NCI-H2029 (cell line): ENCODE measurements at regions not wholly inside any gene's neighbourhood (a gene's known extent, or its start where the extent isn't known, plus 50 kb on each side); places are given as distances from the start of the nearest gene placed in this dataset.

Source experiments
- DNase-seq: peaks from one replicate; lab custom pipeline; 2025; lab: John Stamatoyannopoulos, UW

DNA sequence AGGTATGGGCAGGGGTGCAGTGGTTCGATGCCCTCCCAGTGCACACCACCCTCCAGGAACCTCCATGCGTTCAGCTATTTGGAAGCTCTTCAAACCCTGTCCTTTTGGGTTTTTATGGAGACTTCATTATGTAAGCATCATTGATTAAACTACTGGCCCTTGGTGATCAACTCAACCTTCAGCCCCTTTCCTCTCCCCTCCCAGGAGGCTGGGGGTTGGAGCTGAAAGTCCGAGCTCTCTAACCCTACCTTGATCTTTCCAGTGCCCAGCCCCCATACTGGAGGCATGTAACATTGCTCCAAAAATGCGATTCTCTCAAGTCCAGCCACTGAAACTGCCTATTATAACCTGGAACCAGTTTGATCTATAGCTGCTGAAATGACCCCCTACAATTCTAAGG is 188.1 kb downstream of the IPO8 start:
- no peak for DNase-seq

GRCh38 chr12:30506411-30506810 is 189.3 kb downstream of the IPO8 start:
- DNase-seq, result no peak

- no peak for DNase-seq
These were observed 194.0 kb downstream of the IPO8 start for GRCh38 chr12:30501718-30502117.

DNA sequence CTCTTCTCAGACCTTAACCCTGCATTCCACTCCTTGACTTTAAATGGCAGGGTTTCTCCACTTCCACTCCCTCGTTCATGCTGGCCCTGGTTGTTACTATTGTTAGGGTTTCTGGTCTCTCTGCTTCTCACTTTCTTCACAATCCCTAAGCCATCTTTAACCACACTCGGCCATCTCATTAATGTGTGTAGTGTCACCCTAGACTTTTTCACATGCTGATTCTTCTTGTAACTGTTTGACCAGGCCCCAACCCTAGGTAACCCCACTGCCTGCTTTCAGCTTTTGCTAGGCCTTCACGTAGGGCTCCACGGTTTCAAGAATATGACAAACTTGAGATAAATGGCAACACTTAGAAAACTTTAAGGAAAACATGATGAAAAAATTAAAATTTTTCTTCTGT is 195.1 kb downstream of the IPO8 start:
- no peak for DNase-seq

DNA sequence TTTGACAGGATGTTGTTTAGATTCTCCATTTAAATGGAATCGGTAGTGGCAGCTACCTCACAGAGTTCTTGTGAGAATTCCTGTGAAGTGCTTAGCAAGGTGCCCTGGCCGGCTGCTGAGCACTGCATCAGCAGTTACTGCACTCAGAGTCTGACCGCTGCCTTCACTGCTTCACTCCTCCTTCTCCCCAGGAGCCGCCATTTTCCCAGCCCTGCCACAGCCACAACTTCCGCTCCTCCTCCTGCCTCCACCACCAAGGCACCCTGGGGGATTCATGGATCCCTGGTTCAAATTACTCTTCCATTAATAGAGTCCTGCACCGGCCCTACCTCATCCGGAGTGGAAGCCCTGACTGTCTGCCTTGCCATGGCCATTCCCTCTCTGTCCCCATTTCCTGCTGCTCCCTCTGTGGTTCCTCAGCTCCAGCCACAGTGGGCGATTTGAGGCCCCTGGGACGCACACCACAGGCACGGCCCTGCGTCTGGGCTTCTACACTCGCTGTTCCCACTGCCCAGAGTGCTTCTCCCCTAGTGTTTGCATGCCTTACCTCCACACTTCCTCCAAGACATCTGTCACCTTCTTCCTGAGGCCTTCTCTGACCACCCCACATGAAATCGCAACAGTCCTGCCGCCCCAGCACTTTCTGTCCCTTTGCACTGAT is 210.3 kb downstream of the IPO8 start:
- no peak for DNase-seq

- DNase-seq, result no peak
These were observed 211.0 kb downstream of the IPO8 start for GRCh38 chr12:30484658-30485057.

DNA sequence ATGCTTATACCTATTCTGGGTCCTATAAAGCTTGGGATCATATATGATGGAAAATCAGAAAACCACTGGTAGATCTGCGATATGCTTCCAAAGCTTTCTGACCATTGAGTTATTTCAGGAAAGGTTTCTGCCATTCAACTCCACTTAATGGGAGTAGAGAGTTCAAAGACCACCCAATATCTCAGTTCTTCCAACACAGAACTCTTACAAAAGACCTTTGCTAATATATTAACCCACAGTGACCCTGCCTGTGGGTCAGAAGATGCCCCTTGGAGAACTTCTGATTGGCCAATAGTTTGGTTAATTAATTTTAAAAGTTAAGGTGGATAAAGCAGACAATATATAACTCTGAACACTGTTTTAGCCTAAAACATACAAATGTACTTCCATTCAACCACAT is 213.0 kb downstream of the IPO8 start:
- DNase-seq, result no peak

GRCh38 chr12:30473274-30473673 is 222.4 kb downstream of the IPO8 start:
- no peak for DNase-seq

DNA sequence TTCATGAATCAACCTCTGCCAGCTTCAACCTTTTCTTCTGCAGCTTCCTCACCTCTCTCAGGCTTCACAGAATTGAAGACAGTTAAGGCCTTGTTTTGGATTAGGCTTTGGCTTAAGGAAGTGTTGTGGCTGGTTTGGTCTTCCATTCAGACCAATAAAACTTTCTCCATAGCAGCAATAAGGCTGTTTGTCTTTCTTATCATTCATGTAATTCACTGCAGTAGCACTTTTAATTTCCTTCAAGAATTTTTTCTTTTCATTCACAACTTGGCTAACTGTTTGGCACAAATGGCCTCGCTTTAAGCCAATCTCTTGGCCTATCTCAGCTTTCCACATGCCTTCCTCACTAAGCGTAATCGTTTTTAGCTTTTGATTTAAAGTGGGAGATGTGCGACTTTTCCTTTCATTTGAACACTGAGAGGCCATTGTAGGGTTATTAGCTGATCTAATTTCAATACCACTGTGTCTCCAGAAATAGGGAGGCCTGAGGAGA is 229.5 kb downstream of the IPO8 start:
- DNase-seq, result no peak

GRCh38 chr12:30463636-30464035 is 232.0 kb downstream of the IPO8 start:
- no peak for DNase-seq

DNA sequence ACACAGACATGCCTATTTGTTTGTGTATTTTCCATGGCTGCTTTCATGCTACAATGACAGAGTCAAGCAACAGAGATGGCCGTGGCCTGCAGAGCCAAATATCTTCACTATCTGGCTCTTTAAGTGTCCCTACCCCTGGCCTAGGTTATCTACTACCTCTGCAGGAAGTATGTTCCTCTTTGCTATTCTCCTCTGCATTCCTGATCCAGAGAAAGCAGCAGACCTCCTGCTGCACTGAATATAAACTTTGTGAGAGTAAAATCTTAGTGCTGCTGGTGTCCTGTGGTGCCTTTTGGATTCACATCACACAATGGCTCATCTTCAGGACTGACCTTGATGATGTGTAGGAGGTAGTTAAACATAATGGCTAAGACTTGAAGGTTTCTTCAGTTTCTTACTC is 233.4 kb downstream of the IPO8 start:
- no peak for DNase-seq

- no peak for DNase-seq
These were observed 234.5 kb downstream of the IPO8 start for GRCh38 chr12:30461026-30461615.

DNA sequence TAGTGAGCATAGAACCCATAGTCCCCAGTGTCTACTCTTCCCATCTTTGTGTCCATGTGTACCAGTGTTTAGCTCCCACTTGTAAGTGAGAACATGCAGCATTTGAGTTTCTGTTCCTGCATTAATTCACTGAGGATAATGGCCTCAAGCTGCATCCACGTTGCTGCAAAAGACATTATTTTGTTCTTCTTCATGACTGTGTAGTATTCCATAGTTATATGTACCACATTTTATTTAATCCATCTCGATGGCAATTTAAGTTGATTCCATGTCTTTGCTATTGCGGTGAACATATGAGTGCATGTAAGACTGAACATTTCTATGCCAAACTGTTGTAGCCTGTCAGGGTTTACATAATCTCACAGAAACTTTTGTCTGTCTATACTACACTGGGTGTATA is 237.2 kb downstream of the IPO8 start:
- DNase-seq, result no peak

DNA sequence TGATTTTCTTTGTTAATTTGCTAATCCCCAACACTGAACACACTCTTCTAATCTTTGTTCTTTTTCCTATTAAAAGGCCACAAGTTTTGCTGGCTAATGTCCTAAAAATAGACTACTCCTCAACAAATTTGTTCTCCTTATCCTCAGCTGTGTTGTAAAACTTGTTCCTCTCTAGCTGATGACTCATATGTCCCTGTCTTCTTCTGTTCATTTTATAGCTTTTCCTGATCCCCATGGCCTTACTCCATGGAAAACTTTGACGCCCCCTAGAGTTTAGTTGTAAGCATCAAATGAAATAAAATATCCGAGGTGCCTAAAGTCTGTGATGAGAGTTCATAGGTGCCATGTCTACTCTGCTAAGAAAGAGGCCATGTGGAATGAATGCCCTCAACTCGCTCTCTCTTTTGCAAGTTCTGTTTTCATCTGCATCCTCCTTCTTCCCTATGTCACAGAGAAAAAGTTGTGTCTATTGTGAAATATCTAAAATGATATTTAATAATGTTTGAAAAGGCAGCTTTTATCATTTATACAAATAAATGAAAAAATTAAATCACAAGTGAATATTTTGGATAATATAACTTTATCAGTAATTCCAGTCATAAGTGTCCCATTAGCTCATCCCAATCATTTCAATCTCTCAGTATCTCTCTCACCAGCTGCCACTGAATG is 237.9 kb downstream of the IPO8 start:
- DNase-seq, result no peak

DNA sequence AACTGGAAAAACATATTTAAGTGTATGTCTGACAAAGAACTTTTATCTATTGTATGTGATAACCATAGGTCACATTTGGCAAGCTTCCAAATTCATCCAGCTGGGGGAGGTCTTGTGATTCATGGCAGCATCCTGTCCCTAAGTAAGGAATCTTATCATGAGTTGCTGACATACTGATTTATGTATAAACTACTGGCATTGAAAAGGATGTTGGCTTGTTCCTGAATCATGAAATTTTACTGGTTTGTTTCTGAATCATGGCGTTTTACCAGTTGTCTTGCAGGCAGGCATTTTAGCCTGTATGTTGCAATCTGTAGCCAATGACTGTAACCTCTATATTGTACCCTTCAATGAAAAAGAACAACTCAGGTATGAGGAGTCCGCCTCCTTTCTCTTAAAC is 244.8 kb downstream of the IPO8 start:
- no peak for DNase-seq

GRCh38 chr12:30450226-30450625 is 245.4 kb downstream of the IPO8 start:
- no peak for DNase-seq

DNA sequence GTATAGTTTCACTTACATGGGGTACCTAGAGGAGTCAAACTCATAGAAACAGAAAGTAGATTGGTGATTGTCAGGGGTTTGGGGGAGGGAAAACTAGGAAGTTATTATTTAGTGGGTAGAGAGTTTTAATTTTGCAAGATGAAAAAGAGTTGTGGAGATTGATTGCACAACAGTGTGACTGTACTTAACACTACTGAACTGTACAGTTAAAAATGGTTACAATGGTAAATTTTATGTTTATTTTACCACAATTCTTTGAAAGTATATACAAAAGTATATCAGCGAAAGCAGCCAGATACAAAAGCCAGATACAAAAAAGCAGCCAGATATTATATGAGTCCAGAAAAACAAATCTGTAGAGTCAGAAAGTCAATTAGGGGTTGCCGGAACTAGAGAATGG is 247.6 kb downstream of the IPO8 start:
- no peak for DNase-seq

DNA sequence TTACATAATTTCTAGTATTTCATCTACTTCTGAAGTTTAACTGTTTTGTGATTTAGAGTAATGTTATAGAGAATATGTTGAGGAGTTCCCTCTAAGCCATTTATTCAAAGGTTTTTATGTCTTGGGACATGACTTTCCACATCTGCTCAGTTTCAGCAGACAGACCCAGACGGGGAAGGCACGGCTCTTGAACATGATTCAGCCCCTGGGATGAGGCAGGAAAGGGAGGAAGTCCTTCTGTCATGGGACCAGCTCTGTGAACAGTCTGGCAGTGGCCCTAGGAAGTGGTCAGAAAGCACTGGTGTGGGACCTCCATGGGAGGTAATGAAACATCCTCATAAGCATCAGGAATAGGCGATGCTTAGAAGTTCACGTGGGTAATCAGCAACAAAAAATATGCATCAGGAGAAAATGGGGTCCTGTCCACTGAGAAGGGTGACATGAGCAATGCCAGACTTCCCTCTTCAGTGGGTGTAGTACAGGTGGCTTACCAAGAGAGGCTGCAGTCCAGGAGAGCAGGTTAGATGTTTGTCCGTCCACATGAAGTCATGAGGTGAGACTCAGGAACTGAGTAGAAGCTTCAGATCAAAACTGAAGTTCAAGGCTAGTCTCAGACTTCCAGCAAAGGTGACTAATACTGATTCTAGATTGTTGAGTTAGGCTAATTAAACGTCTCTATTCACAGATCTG is 248.5 kb downstream of the IPO8 start:
- DNase-seq, result no peak

- DNase-seq, result no peak
These were observed 253.2 kb downstream of the IPO8 start for GRCh38 chr12:30442461-30442860.

GRCh38 chr12:30440826-30441602 is 254.7 kb downstream of the IPO8 start:
- no peak for DNase-seq

GRCh38 chr12:30439201-30439600 is 256.5 kb downstream of the IPO8 start:
- no peak for DNase-seq

DNA sequence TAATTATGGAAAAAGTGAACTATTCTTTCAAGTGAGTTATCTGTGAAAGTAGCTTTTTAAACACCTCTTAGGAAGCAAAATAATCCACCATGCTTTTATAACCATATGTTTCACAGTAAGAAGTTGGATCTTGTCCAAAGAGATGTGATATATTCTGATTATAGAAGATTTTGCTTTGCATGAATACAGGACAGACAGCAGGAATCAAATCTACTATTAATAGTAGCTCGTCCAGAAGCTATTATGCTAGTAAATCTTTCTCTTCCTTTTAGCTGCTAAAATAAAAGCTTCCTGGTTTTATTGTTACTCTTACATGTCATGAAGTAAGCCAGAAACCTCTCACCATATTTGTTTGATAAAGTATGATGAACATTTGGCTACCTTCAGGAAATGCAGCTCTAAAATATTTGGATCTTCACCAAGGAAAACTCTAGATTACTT is 257.0 kb downstream of the IPO8 start:
- DNase-seq, result no peak
